H1 (cell line): ENCODE measurements at regions not wholly inside any gene's neighbourhood (a gene's known extent, or its start where the extent isn't known, plus 50 kb on each side); places are given as distances from the start of the nearest gene placed in this dataset.

ENCODE experiments used
- CTCF ChIA-PET: fragments of 300-600 bp; sonication (Branson Sonifier 250); formaldehyde crosslinking; loops from one replicate; lab custom pipeline; 2021; ENCODE audit not compliant: partially characterized antibody; lab: Charles Lee
- POLR2A ChIA-PET: fragments of 300-600 bp; sonication (Branson Sonifier 250); formaldehyde crosslinking; loops from one replicate; lab custom pipeline; 2021; ENCODE audit warnings: inconsistent platforms; ENCODE audit not compliant: partially characterized antibody; lab: Charles Lee
- DNase-seq, 2 experiments: peaks; one replicate each; pipeline versions ENCODE4 v3.0.0 to v3.0.0-alpha.2; 2010 to 2022; ENCODE audit warnings: low spot score in 2 of 2, low read depth in 1 of 2, mixed read lengths in 1 of 2
- FAIRE-seq: peaks from 2 replicates; lab custom pipeline; 2011; peaks lifted over from hg19 to GRCh38; lab: Jason Lieb, UNC
- H2AFZ ChIP-seq: 2 replicates; pipeline ENCODE4 v1.8.1; 2012; ENCODE audit warnings: low read length, inconsistent platforms
- H2AK5ac ChIP-seq: 2 replicates; pipeline ENCODE4 v1.6.1; 2013; ENCODE audit warnings: low read depth, low read length
- H2BK120ac ChIP-seq: replicated peaks from 2 replicates; pipeline ENCODE3; 2013; ENCODE audit warnings: low read depth, low read length, inconsistent platforms
- H2BK12ac ChIP-seq: 2 replicates; pipeline ENCODE4 v1.6.1; 2013; ENCODE audit warnings: low read depth, low read length
- H2BK15ac ChIP-seq: 2 replicates; pipeline ENCODE4 v1.6.1; 2013; ENCODE audit warnings: low read length
- H2BK20ac ChIP-seq: 2 replicates; pipeline ENCODE4 v1.6.1; 2013; ENCODE audit warnings: low read length
- H2BK5ac ChIP-seq: 2 replicates; pipeline ENCODE4 v1.6.1; 2013; ENCODE audit warnings: low read depth, low read length
- H3K14ac ChIP-seq: 2 replicates; pipeline ENCODE4 v1.6.1; 2013; ENCODE audit warnings: inconsistent platforms; ENCODE audit not compliant: insufficient read length
- H3K18ac ChIP-seq: 2 replicates; pipeline ENCODE4 v1.6.1; 2013; ENCODE audit warnings: low read length; ENCODE audit errors: extremely low read depth
- H3K23ac ChIP-seq: 2 replicates; pipeline ENCODE4 v1.6.1; 2013; ENCODE audit warnings: inconsistent platforms; ENCODE audit not compliant: insufficient read length
- H3K23me2 ChIP-seq: 2 replicates; pipeline ENCODE4 v1.6.1; 2013; ENCODE audit warnings: low read depth, low read length
- H3K27ac ChIP-seq: 2 replicates; pipeline ENCODE4 v1.6.1; 2011; ENCODE audit warnings: low read depth, low read length, inconsistent platforms
- H3K27me3 ChIP-seq, 4 experiments: replicated peaks in 1 of 4; 1 replicate in 1 of 4; 2 replicates in 3 of 4; pipeline versions ENCODE4 v1.6.1 to v1.8.1; 2011 to 2013; ENCODE audit warnings: low read length in 3 of 4, mild to moderate bottlenecking in 3 of 4, inconsistent platforms in 2 of 4, mixed read lengths in 2 of 4, moderate library complexity in 1 of 4; ENCODE audit not compliant: control insufficient read depth in 3 of 4, insufficient read depth in 3 of 4; ENCODE audit errors: extremely low read depth in 1 of 4
- H3K36me3 ChIP-seq, 4 experiments: 2 replicates each; pipeline versions ENCODE4 v1.6.1 to v1.8.1; 2011 to 2013; ENCODE audit warnings: mild to moderate bottlenecking in 4 of 4, low read length in 3 of 4, moderate library complexity in 2 of 4, control low read depth in 1 of 4, inconsistent platforms in 1 of 4; ENCODE audit not compliant: insufficient read depth in 4 of 4, control insufficient read depth in 2 of 4
- H3K4ac ChIP-seq: replicated peaks from 2 replicates; pipeline ENCODE3; 2013; ENCODE audit warnings: low read length, low read depth, mixed read lengths, inconsistent platforms; ENCODE audit not compliant: insufficient read length
- H3K4me1 ChIP-seq, 4 experiments: replicated peaks in 1 of 4; 1 replicate in 1 of 4; 2 replicates in 3 of 4; pipeline versions ENCODE4 v1.6.1 to v1.8.1; 2011 to 2013; ENCODE audit warnings: low read length in 3 of 4, inconsistent platforms in 2 of 4, mixed read lengths in 1 of 4; ENCODE audit not compliant: insufficient read depth in 4 of 4, control insufficient read depth in 3 of 4
- H3K4me2 ChIP-seq, 2 experiments: 2 replicates each; pipeline versions ENCODE4 v1.6.1 to v1.8.1; 2011 to 2013; ENCODE audit warnings: low read depth in 2 of 2, low read length in 2 of 2, control low read depth in 1 of 2, inconsistent platforms in 1 of 2, mild to moderate bottlenecking in 1 of 2; ENCODE audit not compliant: insufficient read depth in 1 of 2
- H3K4me3 ChIP-seq, 4 experiments: fragments of 200-600, 300-600 bp in 1 of 4; sonication (generic), shearing (Covaris generic), sonication (Bioruptor Twin) in 1 of 4; 2 replicates each; pipeline versions ENCODE4 v1.5.1 to v1.8.1; 2011 to 2016; ENCODE audit warnings: low read length in 4 of 4, low read depth in 3 of 4, control low read depth in 2 of 4, inconsistent platforms in 2 of 4, mild to moderate bottlenecking in 2 of 4, mixed read lengths in 1 of 4, moderate library complexity in 1 of 4; ENCODE audit not compliant: insufficient read depth in 2 of 4; ENCODE audit errors: extremely low read depth in 1 of 4
- H3K56ac ChIP-seq: replicated peaks from 2 replicates; pipeline ENCODE3; 2013; ENCODE audit warnings: low read depth, mild to moderate bottlenecking, mixed read lengths, low read length, inconsistent platforms; ENCODE audit not compliant: insufficient read length
- H3K79me1 ChIP-seq: 2 replicates; pipeline ENCODE4 v1.6.1; 2013; ENCODE audit warnings: low read depth, low read length, control low read depth
- H3K79me2 ChIP-seq, 2 experiments: 2 replicates each; pipeline versions ENCODE4 v1.6.1 to v1.8.1; 2012 to 2013; ENCODE audit warnings: low read length in 2 of 2, mild to moderate bottlenecking in 2 of 2, inconsistent platforms in 1 of 2; ENCODE audit not compliant: insufficient read depth in 2 of 2, control insufficient read depth in 1 of 2
- H3K9ac ChIP-seq, 4 experiments: replicated peaks in 1 of 4; 1 replicate in 1 of 4; 2 replicates in 3 of 4; pipeline versions ENCODE4 v1.6.1 to v1.8.1; 2011 to 2013; ENCODE audit warnings: low read depth in 3 of 4, low read length in 3 of 4, control low read depth in 2 of 4, mild to moderate bottlenecking in 2 of 4, moderate library complexity in 2 of 4, inconsistent platforms in 1 of 4; ENCODE audit errors: extremely low read depth in 1 of 4
- H3K9me3 ChIP-seq, 2 experiments: 2 replicates each; pipeline versions ENCODE4 v1.6.1 to v1.8.1; 2012 to 2013; ENCODE audit warnings: mild to moderate bottlenecking in 2 of 2, moderate library complexity in 2 of 2, control low read depth in 1 of 2, inconsistent platforms in 1 of 2, low read depth in 1 of 2, low read length in 1 of 2, mixed read lengths in 1 of 2; ENCODE audit not compliant: insufficient read depth in 2 of 2
- H4K20me1 ChIP-seq, 2 experiments: replicated peaks in 1 of 2; 2 replicates each; pipeline versions ENCODE3 to v1.8.1; 2011 to 2013; ENCODE audit warnings: inconsistent platforms in 2 of 2, low read length in 2 of 2, mild to moderate bottlenecking in 1 of 2; ENCODE audit not compliant: insufficient read depth in 2 of 2, control insufficient read depth in 1 of 2
- H4K5ac ChIP-seq: 2 replicates; pipeline ENCODE4 v1.6.1; 2013; ENCODE audit warnings: low read length, low read depth, mixed read lengths, inconsistent platforms; ENCODE audit not compliant: insufficient read length
- H4K8ac ChIP-seq: 2 replicates; pipeline ENCODE4 v1.8.0; 2013; ENCODE audit warnings: mild to moderate bottlenecking, moderate library complexity, low read length, inconsistent platforms; ENCODE audit not compliant: insufficient read depth; ENCODE audit errors: extremely low read depth
- H4K91ac ChIP-seq: replicated peaks from 2 replicates; pipeline ENCODE3; 2013; ENCODE audit warnings: low read length, mixed read lengths, inconsistent platforms; ENCODE audit not compliant: insufficient read length
- WGBS, 2 experiments: shearing (Covaris generic) in 1 of 2; methylation state at CpG; one replicate each; pipeline versions ENCODE4 v1.1.6 to v1.1.7; 2013 to 2015; ENCODE audit warnings: low lambda C conversion rate in 2 of 2, mixed read lengths in 2 of 2, inconsistent platforms in 1 of 2, low coverage in 1 of 2, missing lambda C conversion rate in 1 of 2; ENCODE audit not compliant: insufficient replicate concordance in 2 of 2, insufficient coverage in 1 of 2, insufficient read length in 1 of 2; ENCODE audit errors: extremely low coverage in 1 of 2, missing lambda C conversion rate in 1 of 2; 5-methylcytosine and 5-hydroxymethylcytosine counted together
- TF ChIP-seq, protein P1 (sequence below): fragments of 300-600 bp; sonication (generic); IDR thresholded peaks from 2 replicates; pipeline ENCODE4 v1.7.1; 2012; ENCODE audit warnings: low read length, moderate library complexity, mild to moderate bottlenecking, inconsistent platforms; ENCODE audit not compliant: insufficient replicate concordance

DNA sequence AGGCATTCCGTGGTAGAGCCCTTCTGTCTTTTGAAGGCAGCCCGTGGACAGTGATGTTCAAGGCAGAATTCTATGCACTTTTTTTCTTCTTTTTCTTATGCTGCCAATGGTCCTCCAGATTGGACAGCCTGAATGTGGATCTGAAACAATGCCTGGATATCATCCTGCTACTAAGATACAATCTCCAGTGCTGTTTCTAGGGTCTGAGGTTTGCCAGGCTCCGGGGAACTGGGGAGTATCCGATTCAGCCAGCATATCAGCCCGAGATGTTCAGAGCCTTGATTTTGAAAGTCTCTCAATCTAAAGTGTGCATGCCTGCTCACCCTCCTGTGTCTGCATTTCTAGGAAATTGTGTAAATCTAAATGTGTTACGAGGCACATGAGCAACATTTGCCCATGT is 103.8 kb upstream of the WWC1 start:
- Histone ChIP-seq H3K27me3 (no peaks in the 10 kb centered on the region), H3K4ac (no peak overlapping the region), H3K14ac (no peak overlapping the region), H3K4me3 (no peak overlapping the region), H2BK15ac (no peak overlapping the region), H3K9me3 (no peaks in the 10 kb centered on the region), H2BK120ac (no peak overlapping the region), H3K9ac (no peak overlapping the region), H2AK5ac (no peak overlapping the region), H4K5ac (no peak overlapping the region), H3K23me2 (no peaks in the 10 kb centered on the region), H3K4me1 (no peaks in the 10 kb centered on the region), H3K79me1 (no peaks in the 10 kb centered on the region), H2BK12ac (no peak overlapping the region), H4K91ac (no peak overlapping the region), H3K18ac (no peak overlapping the region), H3K23ac (no peak overlapping the region), H2BK5ac (no peak overlapping the region), H2BK20ac (no peak overlapping the region), H3K56ac (no peak overlapping the region), H3K27ac (no peak overlapping the region), H3K79me2 (no peaks in the 10 kb centered on the region), H3K36me3 (no peaks in the 10 kb centered on the region), H3K4me2 (no peak overlapping the region), H2AFZ (no peak overlapping the region), H4K8ac (no peak overlapping the region), H4K20me1 (no peaks in the 10 kb centered on the region)
- DNase-seq, result no peak
- 89% methylated on average over 6 of the region's 6 CpGs; no CpG with 5 or more reads in 1 of the 2 experiments for WGBS, 2 experiments
- CTCF ChIA-PET, result no interaction called here
- no peak for FAIRE-seq
- POLR2A ChIA-PET, result interaction anchor here (2.0 kb wide), 1 partner anchor 9 kb away, joined by 4 read pairs; no protein-coding TSS in a partner anchor
- TF ChIP-seq, protein P1, sequence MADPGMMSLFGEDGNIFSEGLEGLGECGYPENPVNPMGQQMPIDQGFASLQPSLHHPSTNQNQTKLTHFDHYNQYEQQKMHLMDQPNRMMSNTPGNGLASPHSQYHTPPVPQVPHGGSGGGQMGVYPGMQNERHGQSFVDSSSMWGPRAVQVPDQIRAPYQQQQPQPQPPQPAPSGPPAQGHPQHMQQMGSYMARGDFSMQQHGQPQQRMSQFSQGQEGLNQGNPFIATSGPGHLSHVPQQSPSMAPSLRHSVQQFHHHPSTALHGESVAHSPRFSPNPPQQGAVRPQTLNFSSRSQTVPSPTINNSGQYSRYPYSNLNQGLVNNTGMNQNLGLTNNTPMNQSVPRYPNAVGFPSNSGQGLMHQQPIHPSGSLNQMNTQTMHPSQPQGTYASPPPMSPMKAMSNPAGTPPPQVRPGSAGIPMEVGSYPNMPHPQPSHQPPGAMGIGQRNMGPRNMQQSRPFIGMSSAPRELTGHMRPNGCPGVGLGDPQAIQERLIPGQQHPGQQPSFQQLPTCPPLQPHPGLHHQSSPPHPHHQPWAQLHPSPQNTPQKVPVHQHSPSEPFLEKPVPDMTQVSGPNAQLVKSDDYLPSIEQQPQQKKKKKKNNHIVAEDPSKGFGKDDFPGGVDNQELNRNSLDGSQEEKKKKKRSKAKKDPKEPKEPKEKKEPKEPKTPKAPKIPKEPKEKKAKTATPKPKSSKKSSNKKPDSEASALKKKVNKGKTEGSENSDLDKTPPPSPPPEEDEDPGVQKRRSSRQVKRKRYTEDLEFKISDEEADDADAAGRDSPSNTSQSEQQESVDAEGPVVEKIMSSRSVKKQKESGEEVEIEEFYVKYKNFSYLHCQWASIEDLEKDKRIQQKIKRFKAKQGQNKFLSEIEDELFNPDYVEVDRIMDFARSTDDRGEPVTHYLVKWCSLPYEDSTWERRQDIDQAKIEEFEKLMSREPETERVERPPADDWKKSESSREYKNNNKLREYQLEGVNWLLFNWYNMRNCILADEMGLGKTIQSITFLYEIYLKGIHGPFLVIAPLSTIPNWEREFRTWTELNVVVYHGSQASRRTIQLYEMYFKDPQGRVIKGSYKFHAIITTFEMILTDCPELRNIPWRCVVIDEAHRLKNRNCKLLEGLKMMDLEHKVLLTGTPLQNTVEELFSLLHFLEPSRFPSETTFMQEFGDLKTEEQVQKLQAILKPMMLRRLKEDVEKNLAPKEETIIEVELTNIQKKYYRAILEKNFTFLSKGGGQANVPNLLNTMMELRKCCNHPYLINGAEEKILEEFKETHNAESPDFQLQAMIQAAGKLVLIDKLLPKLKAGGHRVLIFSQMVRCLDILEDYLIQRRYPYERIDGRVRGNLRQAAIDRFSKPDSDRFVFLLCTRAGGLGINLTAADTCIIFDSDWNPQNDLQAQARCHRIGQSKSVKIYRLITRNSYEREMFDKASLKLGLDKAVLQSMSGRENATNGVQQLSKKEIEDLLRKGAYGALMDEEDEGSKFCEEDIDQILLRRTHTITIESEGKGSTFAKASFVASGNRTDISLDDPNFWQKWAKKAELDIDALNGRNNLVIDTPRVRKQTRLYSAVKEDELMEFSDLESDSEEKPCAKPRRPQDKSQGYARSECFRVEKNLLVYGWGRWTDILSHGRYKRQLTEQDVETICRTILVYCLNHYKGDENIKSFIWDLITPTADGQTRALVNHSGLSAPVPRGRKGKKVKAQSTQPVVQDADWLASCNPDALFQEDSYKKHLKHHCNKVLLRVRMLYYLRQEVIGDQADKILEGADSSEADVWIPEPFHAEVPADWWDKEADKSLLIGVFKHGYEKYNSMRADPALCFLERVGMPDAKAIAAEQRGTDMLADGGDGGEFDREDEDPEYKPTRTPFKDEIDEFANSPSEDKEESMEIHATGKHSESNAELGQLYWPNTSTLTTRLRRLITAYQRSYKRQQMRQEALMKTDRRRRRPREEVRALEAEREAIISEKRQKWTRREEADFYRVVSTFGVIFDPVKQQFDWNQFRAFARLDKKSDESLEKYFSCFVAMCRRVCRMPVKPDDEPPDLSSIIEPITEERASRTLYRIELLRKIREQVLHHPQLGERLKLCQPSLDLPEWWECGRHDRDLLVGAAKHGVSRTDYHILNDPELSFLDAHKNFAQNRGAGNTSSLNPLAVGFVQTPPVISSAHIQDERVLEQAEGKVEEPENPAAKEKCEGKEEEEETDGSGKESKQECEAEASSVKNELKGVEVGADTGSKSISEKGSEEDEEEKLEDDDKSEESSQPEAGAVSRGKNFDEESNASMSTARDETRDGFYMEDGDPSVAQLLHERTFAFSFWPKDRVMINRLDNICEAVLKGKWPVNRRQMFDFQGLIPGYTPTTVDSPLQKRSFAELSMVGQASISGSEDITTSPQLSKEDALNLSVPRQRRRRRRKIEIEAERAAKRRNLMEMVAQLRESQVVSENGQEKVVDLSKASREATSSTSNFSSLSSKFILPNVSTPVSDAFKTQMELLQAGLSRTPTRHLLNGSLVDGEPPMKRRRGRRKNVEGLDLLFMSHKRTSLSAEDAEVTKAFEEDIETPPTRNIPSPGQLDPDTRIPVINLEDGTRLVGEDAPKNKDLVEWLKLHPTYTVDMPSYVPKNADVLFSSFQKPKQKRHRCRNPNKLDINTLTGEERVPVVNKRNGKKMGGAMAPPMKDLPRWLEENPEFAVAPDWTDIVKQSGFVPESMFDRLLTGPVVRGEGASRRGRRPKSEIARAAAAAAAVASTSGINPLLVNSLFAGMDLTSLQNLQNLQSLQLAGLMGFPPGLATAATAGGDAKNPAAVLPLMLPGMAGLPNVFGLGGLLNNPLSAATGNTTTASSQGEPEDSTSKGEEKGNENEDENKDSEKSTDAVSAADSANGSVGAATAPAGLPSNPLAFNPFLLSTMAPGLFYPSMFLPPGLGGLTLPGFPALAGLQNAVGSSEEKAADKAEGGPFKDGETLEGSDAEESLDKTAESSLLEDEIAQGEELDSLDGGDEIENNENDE, result no peak
